Smooth muscle cell (in vitro differentiated cells): ENCODE measurements at regions not wholly inside any gene's neighbourhood (a gene's known extent, or its start where the extent isn't known, plus 50 kb on each side); places are given as distances from the start of the nearest gene placed in this dataset.

ENCODE experiments used
- DNase-seq: peaks from one replicate; lab custom pipeline; 2025; ENCODE audit not compliant: unreplicated experiment; lab: John Stamatoyannopoulos, UW
- H2AFZ ChIP-seq: fragments of 200-600 bp; sonication (generic); 2 replicates; pipeline ENCODE4 v1.6.0; 2016; ENCODE audit warnings: antibody characterized with exemption, low read depth, mild to moderate bottlenecking
- H3F3A ChIP-seq: fragments of 200-600 bp; sonication (generic); 2 replicates; pipeline ENCODE4 v1.6.0; 2017; ENCODE audit warnings: antibody characterized with exemption, low read depth
- H3K27ac ChIP-seq: fragments of 200-600 bp; sonication (generic); 2 replicates; pipeline ENCODE4 v1.5.1; 2016; ENCODE audit warnings: low read depth, mild to moderate bottlenecking
- H3K27me3 ChIP-seq: fragments of 200-600 bp; sonication (generic); 2 replicates; pipeline ENCODE4 v1.6.1; 2016; ENCODE audit warnings: low read depth, mild to moderate bottlenecking
- H3K36me3 ChIP-seq: fragments of 200-600 bp; sonication (generic); 2 replicates; pipeline ENCODE4 v1.5.1; 2016; ENCODE audit warnings: low read depth
- H3K4me1 ChIP-seq: fragments of 200-600 bp; sonication (generic); 2 replicates; pipeline ENCODE4 v1.5.1; 2016; ENCODE audit warnings: low read depth
- H3K4me2 ChIP-seq: fragments of 200-600 bp; sonication (generic); 2 replicates; pipeline ENCODE4 v1.6.0; 2016; ENCODE audit warnings: mild to moderate bottlenecking
- H3K4me3 ChIP-seq: fragments of 200-600 bp; sonication (generic); 2 replicates; pipeline ENCODE4 v1.5.1; 2016; ENCODE audit warnings: mild to moderate bottlenecking
- H3K79me2 ChIP-seq: fragments of 200-600 bp; sonication (generic); 2 replicates; pipeline ENCODE4 v1.6.0; 2016; ENCODE audit warnings: low read depth, mild to moderate bottlenecking
- H3K9ac ChIP-seq: fragments of 200-600 bp; sonication (generic); 2 replicates; pipeline ENCODE4 v1.6.0; 2016; ENCODE audit warnings: low read depth
- H3K9me3 ChIP-seq: fragments of 200-600 bp; sonication (generic); replicated peaks from 2 replicates; pipeline ENCODE4 v1.5.1; 2016; ENCODE audit warnings: low read depth
- H4K20me1 ChIP-seq: fragments of 200-600 bp; sonication (generic); 2 replicates; pipeline ENCODE4 v1.6.0; 2016; ENCODE audit warnings: low read depth
- WGBS: methylation state at CpG from one replicate; pipeline ENCODE4 v1.1.7; 2016; ENCODE audit warnings: low lambda C conversion rate; 5-methylcytosine and 5-hydroxymethylcytosine counted together
- TF ChIP-seq, protein P1 (sequence below): fragments of 200-600 bp; sonication (generic); IDR thresholded peaks from 2 replicates; pipeline ENCODE4 v1.5.1; 2017; ENCODE audit warnings: borderline replicate concordance, mild to moderate bottlenecking, antibody characterized with exemption; ENCODE audit not compliant: insufficient read depth, poor library complexity, severe bottlenecking

GRCh38 chrX:17242470-17242869 lies 132.5 kb upstream of the NHS start:
- no peak for DNase-seq
- no peaks in the 10 kb centered on the region for H3K27me3 ChIP-seq
- no peak overlapping the region for H3K4me3 ChIP-seq
- WGBS = 24% methylated on average over 5 of the region's 5 CpGs
- no peaks in the 10 kb centered on the region for H3K79me2 ChIP-seq
- no peak overlapping the region for H3K9ac ChIP-seq
- H2AFZ ChIP-seq = no peak overlapping the region
- no peaks in the 10 kb centered on the region for H3K4me1 ChIP-seq
- H4K20me1 ChIP-seq = no peaks in the 10 kb centered on the region
- TF ChIP-seq, protein P1, sequence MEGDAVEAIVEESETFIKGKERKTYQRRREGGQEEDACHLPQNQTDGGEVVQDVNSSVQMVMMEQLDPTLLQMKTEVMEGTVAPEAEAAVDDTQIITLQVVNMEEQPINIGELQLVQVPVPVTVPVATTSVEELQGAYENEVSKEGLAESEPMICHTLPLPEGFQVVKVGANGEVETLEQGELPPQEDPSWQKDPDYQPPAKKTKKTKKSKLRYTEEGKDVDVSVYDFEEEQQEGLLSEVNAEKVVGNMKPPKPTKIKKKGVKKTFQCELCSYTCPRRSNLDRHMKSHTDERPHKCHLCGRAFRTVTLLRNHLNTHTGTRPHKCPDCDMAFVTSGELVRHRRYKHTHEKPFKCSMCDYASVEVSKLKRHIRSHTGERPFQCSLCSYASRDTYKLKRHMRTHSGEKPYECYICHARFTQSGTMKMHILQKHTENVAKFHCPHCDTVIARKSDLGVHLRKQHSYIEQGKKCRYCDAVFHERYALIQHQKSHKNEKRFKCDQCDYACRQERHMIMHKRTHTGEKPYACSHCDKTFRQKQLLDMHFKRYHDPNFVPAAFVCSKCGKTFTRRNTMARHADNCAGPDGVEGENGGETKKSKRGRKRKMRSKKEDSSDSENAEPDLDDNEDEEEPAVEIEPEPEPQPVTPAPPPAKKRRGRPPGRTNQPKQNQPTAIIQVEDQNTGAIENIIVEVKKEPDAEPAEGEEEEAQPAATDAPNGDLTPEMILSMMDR = peak; percentile 63
- no peak overlapping the region for H3K4me2 ChIP-seq
- no peak overlapping the region for H3K27ac ChIP-seq
- H3K36me3 ChIP-seq = no peaks in the 10 kb centered on the region
- H3K9me3 ChIP-seq = no peaks in the 10 kb centered on the region
- no peaks in the 10 kb centered on the region for H3F3A ChIP-seq

DNA sequence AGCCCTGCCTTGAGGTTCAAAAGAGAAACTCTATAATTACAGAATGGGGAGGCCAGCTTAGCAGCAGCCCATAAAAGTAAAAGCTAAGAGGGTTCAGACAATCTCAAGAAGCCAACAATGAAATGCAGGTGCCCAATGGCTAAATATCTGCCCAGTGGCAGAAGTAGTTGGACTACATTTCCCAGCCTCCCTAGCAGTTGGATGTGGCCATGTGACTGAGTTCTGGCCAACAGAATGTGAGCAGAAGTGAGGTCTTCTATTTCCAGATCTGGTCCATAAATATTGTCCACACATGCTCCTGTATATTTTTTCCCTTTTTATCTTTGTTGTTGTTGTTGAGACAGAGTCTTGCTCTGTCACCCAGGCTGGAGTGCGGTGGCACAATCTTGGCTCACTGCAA lies 127.9 kb upstream of the NHS start:
- no peak for DNase-seq
- no peak overlapping the region for H2AFZ ChIP-seq
- WGBS = 100% methylated on average over 1 of the region's 1 CpG
- H3K4me3 ChIP-seq = no peak overlapping the region
- no peaks in the 10 kb centered on the region for H3K79me2 ChIP-seq
- no peaks in the 10 kb centered on the region for H3K27me3 ChIP-seq
- TF ChIP-seq, protein P1 = no peak
- no peaks in the 10 kb centered on the region for H3K36me3 ChIP-seq
- H4K20me1 ChIP-seq = no peaks in the 10 kb centered on the region
- H3K9ac ChIP-seq = no peak overlapping the region
- H3K4me2 ChIP-seq = no peak overlapping the region
- H3F3A ChIP-seq = no peaks in the 10 kb centered on the region
- H3K4me1 ChIP-seq = no peaks in the 10 kb centered on the region
- no peak overlapping the region for H3K27ac ChIP-seq
- H3K9me3 ChIP-seq = no peaks in the 10 kb centered on the region

- H3K4me1 ChIP-seq = no peaks in the 10 kb centered on the region
- WGBS = 69% methylated on average over 2 of the region's 2 CpGs
- H3K4me3 ChIP-seq = no peak overlapping the region
- H3F3A ChIP-seq = no peaks in the 10 kb centered on the region
- no peaks in the 10 kb centered on the region for H3K36me3 ChIP-seq
- TF ChIP-seq, protein P1 = no peak
- H3K79me2 ChIP-seq = no peaks in the 10 kb centered on the region
- H3K4me2 ChIP-seq = no peak overlapping the region
- H3K27ac ChIP-seq = no peak overlapping the region
- no peak overlapping the region for H3K9ac ChIP-seq
- no peaks in the 10 kb centered on the region for H3K27me3 ChIP-seq
- no peaks in the 10 kb centered on the region for H3K9me3 ChIP-seq
- DNase-seq = no peak
- no peak overlapping the region for H2AFZ ChIP-seq
- no peaks in the 10 kb centered on the region for H4K20me1 ChIP-seq
These were observed 112.9 kb upstream of the NHS start for GRCh38 chrX:17262123-17262522.

DNA sequence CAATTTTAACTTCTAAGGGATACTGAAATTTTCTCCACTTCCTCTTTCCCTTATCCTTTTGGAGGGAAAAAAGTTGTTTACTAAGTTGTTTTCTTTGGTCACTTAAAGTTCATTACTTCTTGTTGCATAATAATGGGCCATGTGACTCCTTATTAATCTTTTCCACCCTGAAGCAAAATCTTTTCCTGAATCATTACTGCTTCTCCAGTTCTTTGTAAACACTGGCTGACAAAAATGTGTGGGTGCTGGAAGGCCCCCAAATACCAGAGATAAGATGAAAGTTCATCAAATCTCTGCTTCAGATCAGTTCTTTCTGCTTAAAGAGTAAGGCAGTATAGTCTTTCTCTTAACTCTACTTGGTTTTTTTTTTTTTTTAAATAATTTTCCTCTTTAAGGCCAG lies 108.9 kb upstream of the NHS start:
- Histone ChIP-seq H3K9me3 (no peaks in the 10 kb centered on the region), H3K9ac (no peak overlapping the region), H3K4me2 (no peak overlapping the region), H3F3A (no peaks in the 10 kb centered on the region), H3K79me2 (no peaks in the 10 kb centered on the region), H3K4me1 (no peaks in the 10 kb centered on the region), H3K27me3 (no peaks in the 10 kb centered on the region), H3K36me3 (no peaks in the 10 kb centered on the region), H3K4me3 (no peak overlapping the region), H3K27ac (no peak overlapping the region), H2AFZ (no peak overlapping the region), H4K20me1 (no peaks in the 10 kb centered on the region)
- DNase-seq = no peak
- TF ChIP-seq, protein P1 = no peak
